SK-MEL-5 (cell line): ENCODE measurements at regions not wholly inside any gene's neighbourhood (a gene's known extent, or its start where the extent isn't known, plus 50 kb on each side); places are given as distances from the start of the nearest gene placed in this dataset.
"Not testable (repeated sequence)": the region's sequence is repeated elsewhere in the genome, so short reads cannot be mapped to it uniquely, and the experiment has no call there.

Experiments used
- DNase-seq: peaks from one replicate; pipeline ENCODE4 v3.0.0-alpha.2; 2016; ENCODE audit warnings: low read depth, low spot score
- in situ Hi-C: cut with HindIII; loops from 2 replicates; pipeline ENCODE4 v1.10.0; 2016; ENCODE audit warnings: low sequenced_read_pairs, high pct_unique_total_duplicates, low pct_unique_long_range_greater_than_20kb
- small RNA-seq, 2 experiments: library from RNA; depleted of rRNA; stranded (forward); fragments of <200 nt; gene quantifications; one replicate each; pipeline ENCODE3, GENCODE V24; 2014

GRCh38 chrX:108946531-108946930, 210.2 kb upstream of the IRS4 start:
- DNase-seq = no peak
- in situ Hi-C loops = no loop called here

GRCh38 chrX:108945883-108946523, 209.6 kb upstream of the IRS4 start:
- in situ Hi-C loops = no loop called here
- DNase-seq = no peak

GRCh38 chrX:108914791-108915190, 178.4 kb upstream of the IRS4 start:
- in situ Hi-C loops = no loop called here

GRCh38 chrX:108903831-108904230, 167.5 kb upstream of the IRS4 start:
- in situ Hi-C loops = not testable (repeated sequence)

More at GRCh38 chrX:108914791-108915190, 178.4 kb upstream of the IRS4 start:
- no peak for DNase-seq

GRCh38 chrX:108900333-108900732, 164.0 kb upstream of the IRS4 start:
- in situ Hi-C loops = no loop called here
- no peak for DNase-seq

More at GRCh38 chrX:108903831-108904230, 167.5 kb upstream of the IRS4 start:
- DNase-seq = not testable (repeated sequence)

- DNase-seq, in situ Hi-C loops: not testable (repeated sequence)
Measured at GRCh38 chrX:108896349-108896748, 160.0 kb upstream of the IRS4 start.

- no peak for DNase-seq
- in situ Hi-C loops = no loop called here
Measured at GRCh38 chrX:108892501-108892900, 156.1 kb upstream of the IRS4 start.

GRCh38 chrX:108875548-108875947, 139.2 kb upstream of the IRS4 start:
- in situ Hi-C loops = no loop called here
- no peak for DNase-seq

GRCh38 chrX:108843039-108843438, 106.7 kb upstream of the IRS4 start:
- DNase-seq, in situ Hi-C loops: not testable (repeated sequence)

- in situ Hi-C loops = no loop called here
- DNase-seq = no peak
Measured at GRCh38 chrX:108833993-108834392, 97.6 kb upstream of the IRS4 start.

GRCh38 chrX:108811891-108812290, 75.5 kb upstream of the IRS4 start:
- in situ Hi-C loops = no loop called here
- peak; percentile 4 for DNase-seq

GRCh38 chrX:108795240-108795639, 58.9 kb upstream of the IRS4 start:
- in situ Hi-C loops = no loop called here
- DNase-seq = no peak

Small RNAs in the stretch of these regions (small RNA-seq; reads per million reads assigned to genes)
- 0 to 0.29 reads per million in 2 experiments for gene MIR6087
- 0 reads per million in 2 experiments for gene RNU6-309P
